MCF 10A (cell line): ENCODE measurements at regions not wholly inside any gene's neighbourhood (a gene's known extent, or its start where the extent isn't known, plus 50 kb on each side); places are given as distances from the start of the nearest gene placed in this dataset.
A peak's percentile ranks its signal among the peaks of the same experiment; 100 is the strongest.
"Not testable (repeated sequence)": the region's sequence is repeated elsewhere in the genome, so short reads cannot be mapped to it uniquely, and the experiment has no call there.

Source experiments
- BruUV-seq: library from RNA; stranded (reverse); fragments of 400-500 nt; replicated peaks from 2 replicates; lab custom pipeline; 2021; lab: Mats Ljungman, UMichigan
- CTCF ChIA-PET: fragments of 300-600 bp; sonication (Branson Sonifier 250); formaldehyde crosslinking; extraction: SDS; loops from one replicate; lab custom pipeline; 2021; ENCODE audit warnings: antibody characterized with exemption, inconsistent platforms; lab: Yijun Ruan, JAX
- POLR2A ChIA-PET: fragments of 300-600, 350-650 bp; sonication (Branson Sonifier 250); formaldehyde crosslinking; extraction: SDS; loops from one replicate; lab custom pipeline; 2020; ENCODE audit warnings: antibody characterized with exemption, inconsistent platforms; lab: Yijun Ruan, JAX
- DNase-seq: peaks from one replicate; pipeline ENCODE4 v3.0.0-alpha.2; 2018; ENCODE audit not compliant: unreplicated experiment
- H3K27ac Mint-ChIP-seq: one replicate; pipeline ENCODE4 v1.8.0; 2022; ENCODE audit warnings: mild to moderate bottlenecking, low read depth, mixed read lengths; ENCODE audit not compliant: unreplicated experiment
- H3K27me3 Mint-ChIP-seq: one replicate; pipeline ENCODE4 v1.8.0; 2022; ENCODE audit warnings: mixed read lengths; ENCODE audit not compliant: insufficient read depth, unreplicated experiment
- H3K36me3 Mint-ChIP-seq: one replicate; pipeline ENCODE4 v1.8.0; 2022; ENCODE audit warnings: mild to moderate bottlenecking, moderate library complexity, mixed read lengths; ENCODE audit not compliant: insufficient read depth, unreplicated experiment
- H3K4me1 Mint-ChIP-seq: one replicate; pipeline ENCODE4 v1.8.0; 2022; ENCODE audit warnings: mixed read lengths; ENCODE audit not compliant: insufficient read depth, unreplicated experiment
- H3K4me3 Mint-ChIP-seq: one replicate; pipeline ENCODE4 v1.8.0; 2022; ENCODE audit warnings: mild to moderate bottlenecking, moderate library complexity, mixed read lengths; ENCODE audit not compliant: unreplicated experiment
- H3K9me3 Mint-ChIP-seq: one replicate; pipeline ENCODE4 v1.8.0; 2022; ENCODE audit warnings: mixed read lengths; ENCODE audit not compliant: unreplicated experiment
- intact Hi-C: fragments of 100-400 bp; cut with micrococcal nuclease; formaldehyde crosslinking; loops from 2 replicates; pipeline ENCODE4 v1.14.1; 2022
- TF ChIP-seq, protein P1 (sequence below): fragments of 200-600 bp; IDR thresholded peaks from one replicate; pipeline ENCODE4 v1.8.0; 2022; ENCODE audit warnings: antibody characterized with exemption, mild to moderate bottlenecking; ENCODE audit not compliant: unreplicated experiment

DNA sequence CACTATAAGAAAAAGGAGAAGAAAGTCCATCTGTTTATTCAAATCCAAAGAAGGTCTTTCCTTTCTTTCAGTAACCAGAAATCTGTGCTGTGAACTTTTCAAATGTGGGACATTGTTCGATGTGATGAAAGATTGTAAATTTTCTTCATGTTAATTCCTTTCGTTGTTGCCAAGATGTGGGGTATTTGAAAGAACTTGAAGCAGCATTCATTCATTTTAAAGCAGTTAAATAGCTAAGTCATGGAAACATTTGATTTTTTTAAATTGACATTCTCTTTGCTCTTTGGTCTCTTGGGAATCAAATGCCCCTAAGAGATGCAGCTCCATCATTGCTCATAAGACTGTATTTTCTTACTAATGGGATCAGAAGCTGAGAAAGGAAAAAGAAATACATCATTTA is 93.7 kb upstream of the EHBP1 start:
- no peaks in the 10 kb centered on the region for H3K27me3 Mint-ChIP-seq
- no peak for DNase-seq
- ChIA-PET CTCF (interaction anchor here (1.0 to 1.2 kb wide), 2 partner anchors 10 to 154 kb away, joined by 3 to 4 read pairs; no protein-coding TSS in a partner anchor), POLR2A (interaction anchor here (0.6 kb wide), 1 partner anchor 45 kb away, joined by 3 read pairs; no protein-coding TSS in a partner anchor)
- no TSS peak for BruUV-seq
- no peak overlapping the region for H3K27ac Mint-ChIP-seq
- intact Hi-C loops, result no loop called here
- H3K36me3 Mint-ChIP-seq, result no peaks in the 10 kb centered on the region
- H3K4me1 Mint-ChIP-seq, result no peaks in the 10 kb centered on the region
- no peaks in the 10 kb centered on the region for H3K9me3 Mint-ChIP-seq
- TF ChIP-seq, protein P1, sequence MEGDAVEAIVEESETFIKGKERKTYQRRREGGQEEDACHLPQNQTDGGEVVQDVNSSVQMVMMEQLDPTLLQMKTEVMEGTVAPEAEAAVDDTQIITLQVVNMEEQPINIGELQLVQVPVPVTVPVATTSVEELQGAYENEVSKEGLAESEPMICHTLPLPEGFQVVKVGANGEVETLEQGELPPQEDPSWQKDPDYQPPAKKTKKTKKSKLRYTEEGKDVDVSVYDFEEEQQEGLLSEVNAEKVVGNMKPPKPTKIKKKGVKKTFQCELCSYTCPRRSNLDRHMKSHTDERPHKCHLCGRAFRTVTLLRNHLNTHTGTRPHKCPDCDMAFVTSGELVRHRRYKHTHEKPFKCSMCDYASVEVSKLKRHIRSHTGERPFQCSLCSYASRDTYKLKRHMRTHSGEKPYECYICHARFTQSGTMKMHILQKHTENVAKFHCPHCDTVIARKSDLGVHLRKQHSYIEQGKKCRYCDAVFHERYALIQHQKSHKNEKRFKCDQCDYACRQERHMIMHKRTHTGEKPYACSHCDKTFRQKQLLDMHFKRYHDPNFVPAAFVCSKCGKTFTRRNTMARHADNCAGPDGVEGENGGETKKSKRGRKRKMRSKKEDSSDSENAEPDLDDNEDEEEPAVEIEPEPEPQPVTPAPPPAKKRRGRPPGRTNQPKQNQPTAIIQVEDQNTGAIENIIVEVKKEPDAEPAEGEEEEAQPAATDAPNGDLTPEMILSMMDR, result no peak
- no peak overlapping the region for H3K4me3 Mint-ChIP-seq

DNA sequence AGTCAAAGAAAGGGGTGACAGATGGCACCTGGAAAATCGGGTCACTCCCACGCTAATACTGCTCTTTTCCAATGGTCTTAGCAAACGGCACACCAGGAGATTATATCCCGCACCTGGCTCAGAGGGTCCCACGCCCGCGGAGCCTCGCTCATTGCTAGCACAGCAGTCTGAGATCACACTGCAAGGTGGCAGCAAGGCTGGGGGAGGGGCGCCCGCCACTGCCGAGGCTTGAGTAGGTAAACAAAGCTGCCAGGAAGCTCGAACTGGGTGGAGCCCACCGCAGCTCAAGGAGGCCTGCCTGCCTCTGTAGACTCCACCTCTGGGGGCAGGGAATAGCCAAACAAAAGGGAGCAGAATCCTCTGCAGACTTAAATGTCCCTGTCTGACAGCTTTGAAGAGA is 99.5 kb upstream of the TMEM17 start:
- H3K27ac Mint-ChIP-seq, H3K4me3 Mint-ChIP-seq, H3K27me3 Mint-ChIP-seq, intact Hi-C loops, DNase-seq, CTCF ChIA-PET, BruUV-seq, H3K36me3 Mint-ChIP-seq, H3K9me3 Mint-ChIP-seq: not testable (repeated sequence)
- H3K4me1 Mint-ChIP-seq, result peaks cover 12% of the 10 kb centered on the region
- POLR2A ChIA-PET, result interaction anchor here (0.6 to 1.6 kb wide), 3 partner anchors 10 to 48 kb away, joined by 3 read pairs; no protein-coding TSS in a partner anchor

DNA sequence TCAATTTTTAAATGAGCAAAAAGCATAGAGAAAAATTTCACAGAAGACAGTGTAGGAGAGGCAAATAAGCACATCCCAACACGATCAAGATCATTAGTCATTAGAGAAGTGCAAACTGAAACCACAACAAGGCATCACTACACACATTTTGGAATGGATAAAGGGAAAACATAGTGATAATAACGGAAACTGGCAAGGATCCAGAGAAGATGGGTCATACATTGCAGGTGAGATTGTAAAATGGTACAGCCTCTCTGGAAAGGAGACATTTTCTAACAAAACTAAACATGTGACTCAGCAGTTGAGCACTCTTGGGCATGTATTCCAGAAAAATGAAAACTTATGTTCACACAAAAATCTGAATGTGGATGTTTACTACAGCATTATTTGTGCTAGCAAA is 98.3 kb upstream of the TMEM17 start:
- CTCF ChIA-PET, result interaction anchor here (0.9 to 2.4 kb wide), 2 partner anchors 10 to 147 kb away, joined by 3 to 12 read pairs; no protein-coding TSS in a partner anchor
- POLR2A ChIA-PET, result interaction anchor here (0.6 to 1.0 kb wide), 5 partner anchors 26 to 100 kb away, joined by 3 to 4 read pairs (median 3); no protein-coding TSS in a partner anchor
- no peaks in the 10 kb centered on the region for H3K36me3 Mint-ChIP-seq
- no TSS peak for BruUV-seq
- TF ChIP-seq, protein P1, result no peak
- DNase-seq, result peak; percentile 79
- no peaks in the 10 kb centered on the region for H3K9me3 Mint-ChIP-seq
- no peak overlapping the region for H3K27ac Mint-ChIP-seq
- intact Hi-C loops, result no loop called here
- no peaks in the 10 kb centered on the region for H3K27me3 Mint-ChIP-seq
- H3K4me3 Mint-ChIP-seq, result no peak overlapping the region
- peaks cover 12% of the 10 kb centered on the region for H3K4me1 Mint-ChIP-seq

DNA sequence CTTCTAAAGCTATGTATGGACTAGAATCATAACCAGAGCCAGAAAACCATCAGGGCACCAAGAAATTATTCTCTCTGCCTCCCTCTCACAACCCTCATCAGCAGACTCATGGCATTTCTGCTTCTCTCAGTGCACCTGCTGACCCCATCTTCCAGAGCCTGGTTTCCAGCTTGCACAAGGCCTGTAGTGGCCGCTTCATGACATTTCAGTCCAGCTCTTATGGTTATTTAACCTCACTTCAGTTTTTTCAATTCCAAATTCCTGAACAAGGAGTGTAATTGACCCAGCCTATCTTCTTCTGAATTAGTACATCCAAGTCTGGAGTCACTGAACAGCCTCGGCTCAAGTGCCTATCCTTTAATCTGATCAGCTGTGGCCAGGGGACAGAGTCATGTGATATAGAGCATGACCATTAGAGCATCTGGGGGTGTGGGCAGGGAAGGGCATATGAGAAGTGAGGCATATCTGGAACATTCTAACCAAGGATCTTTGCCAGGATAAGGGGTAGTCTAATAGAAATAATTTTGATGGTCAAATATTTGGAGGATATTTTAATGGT is 97.2 kb upstream of the TMEM17 start:
- Mint-ChIP-seq H3K9me3 (no peaks in the 10 kb centered on the region), H3K4me1 (peaks cover 12% of the 10 kb centered on the region), H3K36me3 (no peaks in the 10 kb centered on the region), H3K27ac (peak overlapping the region; percentile 30), H3K4me3 (no peak overlapping the region), H3K27me3 (no peaks in the 10 kb centered on the region)
- DNase-seq, result no peak
- no TSS peak for BruUV-seq
- intact Hi-C loops, result no loop called here
- ChIA-PET POLR2A (interaction anchor here (0.8 to 1.0 kb wide), 2 partner anchors 25 to 59 kb away, joined by 3 read pairs; no protein-coding TSS in a partner anchor), CTCF (interaction anchor here (1.0 to 2.4 kb wide), 3 partner anchors 10 to 171 kb away, joined by 3 to 12 read pairs (median 4); no protein-coding TSS in a partner anchor)
- TF ChIP-seq, protein P1, result no peak

DNA sequence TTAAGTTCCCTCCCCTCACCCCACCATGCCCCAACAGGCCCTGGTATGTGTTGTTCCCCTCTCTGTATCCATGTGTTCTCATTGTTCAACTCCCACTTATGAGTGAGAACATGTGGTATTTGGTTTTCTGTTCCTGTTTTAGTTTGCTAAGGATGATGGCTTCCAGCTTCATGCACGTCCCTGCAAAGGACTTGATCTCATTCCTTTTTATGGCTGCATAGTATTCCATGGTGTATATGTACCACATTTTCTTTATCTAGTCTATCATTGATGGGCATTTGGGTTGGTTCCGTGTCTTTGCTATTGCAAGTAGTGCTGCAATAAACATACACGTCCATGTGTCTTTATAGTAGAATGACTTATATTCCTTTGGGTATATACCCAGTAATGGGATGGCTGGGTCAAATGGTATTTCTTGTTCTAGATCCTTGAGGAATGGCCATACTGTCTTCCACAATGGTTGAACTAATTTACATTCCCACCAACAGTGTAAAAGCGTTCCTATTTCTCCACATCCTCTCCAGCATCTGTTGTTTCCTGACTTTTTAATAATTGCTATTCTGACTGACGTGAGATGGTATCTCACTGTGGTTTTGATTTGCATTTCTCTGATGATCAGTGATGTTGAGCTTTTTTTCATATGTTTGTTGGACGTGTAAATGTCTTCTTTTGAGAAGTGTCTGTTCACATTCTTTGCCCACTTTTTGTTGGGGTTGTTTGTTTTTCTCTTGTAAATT is 93.8 kb upstream of the TMEM17 start:
- BruUV-seq, H3K36me3 Mint-ChIP-seq, CTCF ChIA-PET, H3K27me3 Mint-ChIP-seq, DNase-seq, H3K9me3 Mint-ChIP-seq, intact Hi-C loops, H3K4me3 Mint-ChIP-seq, H3K27ac Mint-ChIP-seq: not testable (repeated sequence)
- POLR2A ChIA-PET, result interaction anchor here (0.6 to 0.7 kb wide), 2 partner anchors 11 to 62 kb away, joined by 3 read pairs; no protein-coding TSS in a partner anchor
- peaks cover 11% of the 10 kb centered on the region for H3K4me1 Mint-ChIP-seq
